ENCODE measurements at regions not wholly inside any gene's neighbourhood (a gene's known extent, or its start where the extent isn't known, plus 50 kb on each side); places are given as distances from the start of the nearest gene placed in this dataset.

- CTCF ChIA-PET, result no interaction called here
- no TSS peak for BruUV-seq (replicated peaks)
- POLR2A ChIA-PET (ENCODE audit: low non-redundant PET), result interaction anchor here (0.6 kb wide), 1 partner anchor 1008 kb away, joined by 4 read pairs; no protein-coding TSS in a partner anchor
Measured at GRCh38 chr2:203629699-203630098, 76.7 kb upstream of the CD28 start.

DNA sequence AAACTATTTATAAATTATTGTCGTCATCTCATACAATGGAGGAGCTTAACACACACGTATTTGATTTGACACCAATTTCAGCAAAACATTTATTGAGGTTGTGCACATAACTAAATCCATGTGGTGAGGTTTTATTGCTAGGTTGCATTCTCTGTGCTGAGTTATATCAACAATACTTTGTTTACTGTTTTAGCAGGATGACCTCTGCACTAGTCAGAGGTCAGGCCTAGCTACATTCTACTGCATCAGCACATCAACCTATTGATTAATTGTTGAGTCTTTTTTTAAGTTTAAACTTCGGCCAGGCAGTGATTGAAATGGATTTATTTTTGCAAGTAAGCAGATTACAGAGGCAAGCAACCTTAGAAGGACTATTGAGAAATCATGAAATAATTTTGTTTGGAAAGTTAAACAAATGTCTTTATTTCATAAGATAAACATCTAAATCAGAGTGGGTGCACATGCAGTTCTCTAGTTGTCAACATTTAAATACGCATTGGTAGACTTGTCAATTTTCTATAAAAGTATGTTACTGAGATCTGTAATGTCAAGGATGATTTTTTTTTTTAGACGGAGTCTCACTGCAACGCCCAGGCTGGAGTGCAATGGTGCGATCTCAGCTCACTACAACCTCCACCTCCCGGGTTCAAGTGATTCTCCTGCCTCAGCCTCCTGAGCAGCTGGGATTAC, 75.2 kb upstream of the CD28 start:
- CTCF ChIA-PET, result no interaction called here
- DNase-seq (ENCODE audit: low spot score), result no peak
- no peak overlapping the region for H3K4me3 ChIP-seq (ENCODE audit: low read depth, low read length, poor library complexity, severe bottlenecking)
- no peaks in the 10 kb centered on the region for H3K27me3 ChIP-seq (replicated peaks; ENCODE audit: insufficient read depth, low read depth, low read length, poor library complexity)
- POLR2A ChIA-PET (ENCODE audit: low non-redundant PET), result interaction anchor here (0.6 to 0.7 kb wide), 2 partner anchors 42 to 292 kb away, joined by 3 read pairs; no protein-coding TSS in a partner anchor
- H3K27ac ChIP-seq (ENCODE audit: low read depth, low read length, poor library complexity, severe bottlenecking), result no peak overlapping the region
- no peaks in the 10 kb centered on the region for H3K9me3 ChIP-seq (ENCODE audit: low read depth, low read length, poor library complexity, severe bottlenecking)
- no peak for TF ChIP-seq EZH2 (IDR thresholded peaks at IDR 0.05; ENCODE audit: borderline replicate concordance, low read depth, low read length, poor library complexity, severe bottlenecking)
- no peak for TF ChIP-seq CTCF (conservative IDR thresholded peaks at IDR 0.05; ENCODE audit: low read depth, low read length)
- BruUV-seq (replicated peaks), result no TSS peak
- H3K4me1 ChIP-seq (ENCODE audit: insufficient read depth, low read length, poor library complexity, severe bottlenecking), result no peaks in the 10 kb centered on the region
- H3K36me3 ChIP-seq (ENCODE audit: insufficient read depth, low read length, poor library complexity, severe bottlenecking), result no peaks in the 10 kb centered on the region
- intact Hi-C loops (cut with micrococcal nuclease; ENCODE audit: unreplicated experiment), result no loop called here

More at GRCh38 chr2:203629699-203630098, 76.7 kb upstream of the CD28 start:
- no peaks in the 10 kb centered on the region for H3K9me3 ChIP-seq (ENCODE audit: low read depth, low read length, poor library complexity, severe bottlenecking)
- no peak for DNase-seq (ENCODE audit: low spot score)
- no peak overlapping the region for H3K4me3 ChIP-seq (ENCODE audit: low read depth, low read length, poor library complexity, severe bottlenecking)
- H3K4me1 ChIP-seq (ENCODE audit: insufficient read depth, low read length, poor library complexity, severe bottlenecking), result no peaks in the 10 kb centered on the region
- intact Hi-C loops (cut with micrococcal nuclease; ENCODE audit: unreplicated experiment), result no loop called here
- H3K27ac ChIP-seq (ENCODE audit: low read depth, low read length, poor library complexity, severe bottlenecking), result no peak overlapping the region
- TF ChIP-seq EZH2 (IDR thresholded peaks at IDR 0.05; ENCODE audit: borderline replicate concordance, low read depth, low read length, poor library complexity, severe bottlenecking) (no peak), CTCF (conservative IDR thresholded peaks at IDR 0.05; ENCODE audit: low read depth, low read length) (no peak)
- H3K36me3 ChIP-seq (ENCODE audit: insufficient read depth, low read length, poor library complexity, severe bottlenecking), result no peaks in the 10 kb centered on the region
- no peaks in the 10 kb centered on the region for H3K27me3 ChIP-seq (replicated peaks; ENCODE audit: insufficient read depth, low read depth, low read length, poor library complexity)

- H3K9me3 ChIP-seq (ENCODE audit: low read depth, low read length, poor library complexity, severe bottlenecking), result no peaks in the 10 kb centered on the region
- ChIA-PET POLR2A (ENCODE audit: low non-redundant PET) (no interaction called here), CTCF (no interaction called here)
- no peak overlapping the region for H3K4me3 ChIP-seq (ENCODE audit: low read depth, low read length, poor library complexity, severe bottlenecking)
- intact Hi-C loops (cut with micrococcal nuclease; ENCODE audit: unreplicated experiment), result no loop called here
- no peak overlapping the region for H3K27ac ChIP-seq (ENCODE audit: low read depth, low read length, poor library complexity, severe bottlenecking)
- TF ChIP-seq CTCF (conservative IDR thresholded peaks at IDR 0.05; ENCODE audit: low read depth, low read length), result no peak
- TF ChIP-seq EZH2 (IDR thresholded peaks at IDR 0.05; ENCODE audit: borderline replicate concordance, low read depth, low read length, poor library complexity, severe bottlenecking), result no peak
- no peaks in the 10 kb centered on the region for H3K27me3 ChIP-seq (replicated peaks; ENCODE audit: insufficient read depth, low read depth, low read length, poor library complexity)
- no peaks in the 10 kb centered on the region for H3K36me3 ChIP-seq (ENCODE audit: insufficient read depth, low read length, poor library complexity, severe bottlenecking)
- no TSS peak for BruUV-seq (replicated peaks)
- peak; percentile 18 for DNase-seq (ENCODE audit: low spot score)
- H3K4me1 ChIP-seq (ENCODE audit: insufficient read depth, low read length, poor library complexity, severe bottlenecking), result peaks cover 4% of the 10 kb centered on the region
Measured at GRCh38 chr2:203636588-203637470, 69.6 kb upstream of the CD28 start.
